Fibroblast of upper back skin (primary cell): ENCODE measurements at regions not wholly inside any gene's neighbourhood (a gene's known extent, or its start where the extent isn't known, plus 50 kb on each side); places are given as distances from the start of the nearest gene placed in this dataset.

Experiments used
- DNase-seq: peaks from one replicate; pipeline ENCODE4 v3.0.0-alpha.2; 2013

DNA sequence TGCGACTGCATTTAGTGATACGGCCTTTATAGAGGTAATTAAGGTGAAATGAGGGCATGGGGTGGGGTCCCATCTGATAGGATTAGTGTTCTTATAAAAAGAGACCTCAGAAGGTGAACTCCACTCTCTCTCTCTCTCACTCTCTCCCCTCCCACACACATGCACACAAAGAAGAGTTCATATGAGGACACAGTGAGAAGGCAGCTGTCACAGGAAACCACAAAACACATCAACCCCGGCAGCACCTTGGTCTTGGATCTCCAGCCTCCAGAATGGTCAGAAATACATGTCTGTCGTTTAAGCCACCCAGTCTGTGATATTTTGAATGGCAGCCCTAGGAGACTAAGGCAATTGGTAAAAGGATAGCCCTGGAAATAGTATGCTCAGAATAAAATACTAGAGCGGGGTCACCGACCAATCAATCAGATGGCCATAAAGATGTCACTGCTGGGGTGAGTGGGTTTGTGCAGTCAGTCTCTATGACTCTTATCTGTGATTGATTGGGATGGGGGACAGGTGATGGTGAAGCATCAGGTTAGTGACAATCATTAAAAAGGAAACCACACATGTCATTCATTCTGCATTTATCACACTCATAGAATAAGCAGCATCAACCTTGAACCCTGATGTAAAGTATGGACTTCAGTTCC is 118.9 kb upstream of the POU3F3 start:
- no peak for DNase-seq

DNA sequence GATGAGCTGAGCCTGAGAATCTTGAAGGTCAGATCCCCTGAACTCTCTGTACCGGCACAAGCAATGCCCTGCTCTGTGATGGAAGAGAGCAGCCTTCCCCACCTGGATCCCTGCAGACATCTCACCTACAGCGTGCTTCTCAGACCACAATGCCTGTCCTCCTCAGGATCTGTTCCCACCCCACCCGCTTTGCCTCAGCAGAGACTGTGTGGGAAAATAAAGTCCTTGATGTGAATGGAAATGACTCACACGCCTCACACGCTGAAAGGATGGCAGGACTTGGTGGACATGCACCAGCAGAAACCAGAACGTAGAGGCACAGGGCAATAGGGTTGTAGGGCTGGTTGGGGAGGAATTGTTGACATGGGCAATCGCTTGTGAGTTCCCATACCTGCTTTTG is 117.9 kb upstream of the POU3F3 start:
- no peak for DNase-seq

DNA sequence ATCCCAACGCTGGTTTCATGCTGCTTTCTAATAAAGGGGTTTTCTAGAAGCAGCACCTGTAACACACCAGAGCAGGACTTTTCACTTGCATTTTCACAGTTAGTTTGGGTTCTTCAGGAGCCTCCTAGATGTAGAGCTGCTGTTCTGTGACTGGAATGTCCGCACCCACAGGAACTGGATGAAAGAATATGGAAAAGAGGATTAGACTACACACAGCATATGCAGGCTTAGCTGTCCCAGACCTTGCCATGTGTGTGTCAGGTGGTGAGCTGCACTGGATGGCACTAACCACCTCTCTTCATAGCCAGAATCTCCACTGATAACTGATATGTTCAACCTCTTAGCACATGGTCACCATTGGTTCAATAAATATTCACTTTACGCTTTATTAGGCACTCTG is 112.1 kb upstream of the POU3F3 start:
- no peak for DNase-seq

DNA sequence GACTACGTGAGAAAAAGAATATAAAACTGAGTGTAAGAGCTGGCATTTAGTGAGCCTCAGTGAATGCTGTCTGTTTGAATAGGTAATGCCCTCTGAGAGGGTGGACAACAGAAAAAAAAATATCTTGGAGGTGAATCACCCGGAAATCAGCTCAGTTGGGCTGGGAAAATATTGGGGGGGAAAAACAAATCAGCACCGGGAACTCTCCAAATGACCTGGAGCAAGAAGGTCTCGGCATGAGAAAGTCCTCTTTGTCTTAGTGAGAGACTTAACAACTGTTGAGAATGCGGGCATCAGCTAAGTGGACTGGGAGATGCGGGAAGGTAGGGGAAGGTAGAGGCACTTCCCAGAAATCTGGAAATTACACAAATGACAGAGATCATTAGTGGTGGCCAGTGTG is 109.4 kb upstream of the POU3F3 start:
- DNase-seq = no peak

DNA sequence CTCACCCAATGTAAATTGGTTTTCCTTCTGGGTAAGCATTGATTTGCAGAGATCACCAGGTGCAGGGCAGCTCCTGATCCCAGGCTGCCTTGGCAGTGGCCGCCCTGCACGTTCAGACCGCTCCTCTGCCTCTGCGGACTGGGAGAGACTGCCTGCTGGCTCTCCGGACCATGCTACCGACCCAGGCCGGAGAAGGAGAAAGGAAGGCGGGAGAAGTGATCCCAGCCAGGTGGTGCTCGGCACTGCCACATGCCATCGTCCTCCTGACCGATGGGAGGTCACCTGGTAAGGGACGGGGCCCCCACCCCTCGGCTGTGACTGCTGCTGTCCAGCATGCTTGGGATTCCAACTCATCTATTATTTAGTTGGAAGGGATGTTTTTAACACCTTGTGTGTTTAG is 108.1 kb upstream of the POU3F3 start:
- DNase-seq = no peak

DNA sequence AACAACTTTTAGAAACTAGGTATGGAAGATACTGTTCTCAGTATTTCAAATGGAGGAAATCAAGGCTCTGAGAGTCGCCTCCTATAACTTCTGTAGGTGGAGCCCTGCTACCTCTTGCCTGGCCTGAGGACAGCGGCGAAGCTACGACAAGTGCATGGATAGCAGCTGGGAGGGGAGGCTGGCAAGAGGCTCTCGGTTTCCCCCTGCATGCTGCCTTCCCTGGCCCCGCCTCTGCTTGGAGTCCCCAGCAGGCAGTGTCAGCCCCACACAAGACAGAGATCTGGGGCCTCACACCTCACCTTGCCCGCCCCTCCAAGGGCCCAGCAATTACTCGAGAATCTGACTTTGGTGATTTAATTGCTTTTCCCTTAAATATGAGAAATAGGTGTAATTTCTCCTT is 107.6 kb upstream of the POU3F3 start:
- DNase-seq = no peak

DNA sequence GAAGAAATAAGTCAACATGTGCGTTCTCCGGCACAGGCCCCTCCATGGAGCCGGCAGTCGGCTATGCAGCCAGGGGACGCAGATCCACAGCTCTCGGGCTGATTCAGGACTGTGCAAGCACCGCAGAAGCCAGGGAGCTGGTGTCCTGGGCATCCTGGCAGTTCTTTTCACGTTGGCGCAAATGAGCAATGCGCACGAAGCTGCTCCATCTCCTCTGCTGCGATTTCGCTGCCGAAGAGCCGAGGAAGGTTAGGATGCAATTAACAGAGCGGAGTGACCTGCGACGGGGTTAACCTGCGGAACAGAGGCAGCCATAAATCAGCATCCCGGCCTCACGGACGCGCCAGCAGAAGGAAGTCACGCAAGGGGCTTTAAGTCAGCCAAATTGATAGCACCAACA is 107.1 kb upstream of the POU3F3 start:
- DNase-seq = no peak

DNA sequence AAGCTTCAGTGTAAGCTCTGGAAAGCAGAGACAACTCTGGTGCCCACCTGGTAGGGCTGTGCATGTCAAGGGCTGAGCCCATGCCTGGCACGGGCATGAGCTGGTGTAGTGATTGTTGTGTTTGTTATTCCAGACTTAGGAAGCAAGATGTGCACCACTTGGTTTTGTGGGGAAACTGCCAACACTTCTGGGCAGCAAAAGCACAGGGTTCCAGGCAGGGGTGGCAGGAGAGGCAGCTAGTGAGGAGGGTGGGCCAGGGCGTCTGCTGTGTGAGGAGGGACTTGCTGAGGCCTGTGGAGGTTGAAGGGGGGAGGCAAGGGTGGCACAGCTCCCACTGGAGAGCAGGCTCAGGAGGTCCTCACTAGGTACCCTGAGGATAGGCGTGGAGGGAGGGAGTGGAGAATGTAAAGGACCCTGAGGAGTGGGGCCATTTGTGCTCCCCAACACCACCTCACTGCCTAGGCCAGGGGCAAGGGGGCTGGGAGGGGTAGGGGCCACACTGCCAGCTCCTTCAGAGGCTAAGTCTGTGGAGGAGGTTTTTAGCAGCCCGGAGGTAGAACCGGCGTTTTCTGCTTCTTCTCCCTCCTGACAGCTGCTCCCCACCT is 104.0 kb upstream of the POU3F3 start:
- DNase-seq = no peak

DNA sequence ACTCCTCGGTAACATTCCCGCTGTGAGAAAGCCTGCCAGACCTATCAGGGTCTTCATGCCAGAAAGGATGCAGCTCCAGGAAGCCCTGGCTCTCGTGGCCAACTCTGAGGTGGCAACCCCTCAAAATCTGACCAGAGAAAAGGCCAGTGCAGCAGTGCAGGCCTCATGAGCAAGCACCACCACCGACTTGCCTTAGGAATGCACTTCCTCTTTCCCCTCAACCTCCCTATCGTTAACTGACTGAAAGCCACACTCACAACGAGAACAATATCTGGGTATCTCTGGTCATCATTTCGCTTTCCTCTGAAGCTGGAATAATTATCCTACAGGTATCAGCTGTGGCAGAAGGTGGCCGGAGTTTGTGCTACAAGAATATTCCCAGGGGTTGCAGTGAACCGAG is 101.4 kb upstream of the POU3F3 start:
- no peak for DNase-seq

DNA sequence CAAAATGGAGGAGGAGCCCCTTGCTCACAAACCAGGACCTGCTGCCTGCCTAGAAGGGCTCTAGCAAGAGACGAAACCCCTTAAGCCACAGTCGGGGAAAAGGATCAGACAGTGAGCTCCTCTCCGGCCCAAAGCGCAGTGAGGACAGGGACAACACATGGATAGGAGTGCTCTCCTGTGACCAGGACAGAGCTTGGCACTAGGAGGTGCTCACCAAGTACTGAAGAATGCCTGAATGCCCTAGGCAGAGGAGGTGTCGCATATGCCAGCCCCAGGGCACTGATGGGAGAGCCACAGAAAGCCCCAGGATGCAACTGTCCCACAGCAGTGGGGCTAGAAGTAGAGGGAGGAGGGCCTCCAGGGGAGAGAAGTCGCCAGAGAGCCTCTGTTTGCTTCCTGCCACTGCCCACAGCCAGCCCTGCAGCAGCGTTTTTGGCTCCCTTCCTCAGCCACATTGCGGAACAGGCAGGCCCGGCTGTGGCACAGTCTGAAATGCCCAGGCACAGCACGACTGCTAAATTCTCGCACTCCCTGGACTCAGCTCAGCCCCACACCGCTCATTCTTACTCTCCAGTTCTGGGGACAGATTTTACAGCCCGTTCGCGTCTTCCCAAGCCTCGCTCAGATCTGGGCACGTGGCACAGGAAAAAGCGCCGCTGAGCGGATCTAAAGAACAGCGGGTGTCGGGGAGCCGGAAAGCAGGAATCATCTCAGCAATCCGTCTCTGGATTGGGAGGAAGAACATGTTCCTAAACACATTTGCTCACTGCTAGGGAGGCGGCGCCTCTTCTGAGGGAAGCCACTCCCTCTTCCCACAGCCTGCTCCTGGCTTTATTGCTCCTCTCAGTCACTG is 98.7 kb upstream of the POU3F3 start:
- peak; percentile 18 for DNase-seq

DNA sequence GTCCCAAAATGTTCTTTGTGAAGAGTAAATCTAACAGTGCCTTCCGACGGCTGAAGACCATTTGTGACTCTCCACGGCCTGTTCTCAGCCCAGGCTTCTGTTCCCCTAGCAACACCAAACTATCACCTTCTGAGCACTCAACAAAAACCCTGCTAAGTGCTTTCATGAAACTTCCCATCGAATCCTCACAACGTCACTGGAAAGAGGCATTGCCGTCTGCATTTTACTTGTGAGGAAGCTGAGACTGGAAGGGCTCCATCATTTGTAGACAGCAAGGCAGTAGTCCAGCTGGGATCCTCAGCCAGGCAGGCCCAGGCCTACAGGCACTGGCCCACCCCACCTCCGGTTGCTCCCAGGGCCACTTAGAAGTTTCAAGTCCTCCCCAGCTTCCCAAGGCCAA is 97.8 kb upstream of the POU3F3 start:
- DNase-seq = no peak

DNA sequence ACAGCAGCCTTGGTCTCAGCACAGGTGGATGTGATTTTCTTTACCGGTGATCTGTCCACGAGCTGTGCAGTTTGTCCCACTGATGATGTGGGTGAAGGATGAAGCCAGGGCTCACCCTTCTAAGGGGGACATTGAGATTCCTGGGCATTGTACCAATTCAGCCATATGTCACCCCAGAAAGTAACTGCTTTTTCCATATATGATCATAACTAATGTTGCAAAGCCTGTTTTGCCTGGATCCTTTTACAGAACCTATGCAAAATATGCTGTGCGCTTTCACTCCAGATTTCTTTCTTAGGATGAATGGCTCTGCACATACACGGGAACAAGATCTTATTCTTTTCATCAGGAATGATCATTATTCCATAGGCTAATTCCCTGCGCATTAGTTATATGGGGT is 96.9 kb upstream of the POU3F3 start:
- no peak for DNase-seq

DNA sequence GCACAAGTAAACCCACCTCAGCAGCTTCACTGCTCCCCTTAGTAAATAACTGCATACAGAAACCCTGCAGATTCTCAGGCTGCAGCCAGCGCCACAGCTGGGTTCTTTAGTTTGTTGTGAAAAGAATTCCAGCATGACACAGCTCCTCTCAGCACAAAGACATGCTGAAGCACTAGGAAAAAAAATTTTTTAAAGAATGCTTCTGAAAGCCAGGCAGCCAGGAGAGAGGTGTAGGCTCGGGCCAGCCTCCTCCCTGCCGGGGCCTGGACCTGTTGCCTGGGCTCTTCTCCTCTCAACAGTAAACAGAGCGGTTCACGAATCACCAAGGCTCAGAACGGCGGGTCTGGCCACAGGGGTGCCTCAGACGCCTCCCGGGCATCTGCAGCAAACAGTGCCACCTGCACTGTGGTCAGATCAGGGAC is 95.7 kb upstream of the POU3F3 start:
- peak; percentile 56 for DNase-seq

DNA sequence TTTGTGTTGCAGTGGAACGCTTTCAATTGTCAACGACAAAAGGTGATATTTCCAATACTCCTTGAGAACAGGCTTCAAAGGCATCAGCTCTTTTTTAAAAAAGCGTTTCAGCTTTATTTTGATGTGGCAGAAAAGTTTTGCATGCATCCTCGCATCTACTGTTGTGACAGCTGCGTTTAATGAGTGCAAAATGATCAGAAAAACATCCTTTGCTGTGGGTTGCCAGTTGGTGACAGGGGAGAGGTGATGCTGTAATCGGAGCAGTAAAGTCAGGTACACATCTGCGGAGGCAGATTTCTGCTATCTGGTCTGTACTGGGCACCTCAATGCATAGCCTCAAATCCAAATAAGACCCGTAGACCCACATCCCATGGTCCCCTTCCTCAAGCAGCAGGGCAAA is 91.9 kb upstream of the POU3F3 start:
- no peak for DNase-seq

DNA sequence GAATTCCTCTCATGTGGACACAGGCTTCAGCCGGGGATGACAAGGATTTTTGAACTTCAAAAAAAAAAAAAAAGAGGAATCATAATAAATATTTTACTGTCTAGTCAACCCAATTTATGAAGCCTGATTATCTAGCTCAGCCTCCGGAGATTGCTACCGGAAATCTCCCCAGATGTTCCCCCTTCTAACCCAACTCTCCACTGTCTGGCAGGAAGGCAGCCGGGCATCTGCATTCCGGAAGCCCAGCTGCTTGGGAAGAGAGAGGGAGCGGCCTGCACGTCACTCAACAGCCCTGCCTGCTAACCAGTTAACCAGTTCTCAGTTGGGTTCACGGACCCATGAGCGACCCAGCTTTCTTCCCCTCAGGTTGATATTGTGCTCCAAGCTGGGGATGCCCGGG is 87.2 kb upstream of the POU3F3 start:
- peak; percentile 79 for DNase-seq

DNA sequence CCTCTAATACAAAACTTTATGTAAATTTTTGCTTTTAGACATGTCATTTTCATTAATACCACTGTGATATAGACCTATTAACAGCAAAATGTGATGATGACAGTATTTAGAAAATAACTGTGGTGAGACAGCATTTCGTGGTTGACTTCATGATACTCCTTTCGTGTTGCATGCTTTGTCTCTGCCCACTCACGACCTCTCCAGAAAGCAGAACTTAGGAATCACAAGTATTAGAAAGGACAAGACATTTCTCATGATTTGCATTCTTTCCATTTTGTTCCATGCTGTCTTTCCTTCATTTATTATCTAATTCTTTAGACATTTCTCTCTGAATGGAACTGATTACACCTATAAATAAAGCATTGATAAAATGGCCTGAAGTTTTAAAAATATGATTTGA is 85.2 kb upstream of the POU3F3 start:
- peak; percentile 80 for DNase-seq

DNA sequence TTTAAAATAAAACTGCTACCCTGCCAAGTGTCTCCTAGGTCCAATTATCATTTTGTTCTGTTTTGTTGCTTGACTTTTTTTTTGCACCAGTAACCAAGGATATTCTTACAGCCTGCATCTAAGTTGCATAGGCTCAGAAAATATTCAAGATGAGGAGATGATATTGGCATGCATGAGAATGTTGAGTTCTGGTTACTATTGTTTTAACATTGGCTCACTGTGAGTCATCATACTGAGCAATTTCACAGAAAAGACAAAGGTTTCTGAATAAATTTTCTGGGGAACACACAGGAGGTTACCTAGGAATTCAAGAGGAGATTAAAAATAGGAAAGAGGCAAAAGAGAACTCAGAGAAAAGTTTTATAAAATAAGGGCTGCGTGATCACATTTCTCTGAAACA is 84.8 kb upstream of the POU3F3 start:
- peak; percentile 91 for DNase-seq

DNA sequence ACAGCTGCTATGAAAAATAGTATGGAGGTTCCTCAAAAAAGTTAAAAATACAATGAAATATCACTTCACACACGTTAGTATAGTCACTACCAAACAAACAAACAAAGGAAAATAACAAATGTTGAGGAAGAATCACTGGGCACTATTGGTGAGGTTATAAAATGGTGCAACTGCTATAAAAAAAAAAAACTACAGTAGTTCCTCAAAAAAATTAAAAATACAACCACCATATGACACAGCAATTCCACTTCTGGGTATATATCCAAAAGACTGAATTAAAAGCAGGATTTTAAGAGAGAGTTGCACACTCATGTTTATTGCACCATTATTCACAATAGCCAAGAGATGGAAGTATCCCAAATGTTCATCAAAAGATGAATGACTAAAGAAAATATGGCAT is 80.9 kb upstream of the POU3F3 start:
- DNase-seq = no peak

DNA sequence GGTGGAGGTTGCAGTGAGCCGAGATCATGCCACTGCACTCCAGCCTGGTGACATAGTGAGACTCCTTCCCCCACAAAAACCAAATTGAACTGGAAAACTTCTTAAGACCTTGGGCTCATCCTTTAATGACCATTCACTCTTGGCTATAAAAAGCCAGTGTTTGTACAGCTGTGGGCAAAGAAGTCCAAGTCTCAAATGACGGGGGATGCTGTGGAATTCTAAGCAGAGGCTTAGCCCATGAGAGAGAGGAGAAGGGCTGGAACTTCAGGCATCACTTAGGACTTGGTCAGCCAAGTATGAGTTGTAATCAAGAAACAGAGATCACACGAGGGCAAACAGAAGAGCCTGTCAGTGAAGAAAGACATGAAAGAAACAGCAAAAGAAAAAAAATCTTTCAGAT is 79.3 kb upstream of the POU3F3 start:
- DNase-seq = peak; percentile 37

DNA sequence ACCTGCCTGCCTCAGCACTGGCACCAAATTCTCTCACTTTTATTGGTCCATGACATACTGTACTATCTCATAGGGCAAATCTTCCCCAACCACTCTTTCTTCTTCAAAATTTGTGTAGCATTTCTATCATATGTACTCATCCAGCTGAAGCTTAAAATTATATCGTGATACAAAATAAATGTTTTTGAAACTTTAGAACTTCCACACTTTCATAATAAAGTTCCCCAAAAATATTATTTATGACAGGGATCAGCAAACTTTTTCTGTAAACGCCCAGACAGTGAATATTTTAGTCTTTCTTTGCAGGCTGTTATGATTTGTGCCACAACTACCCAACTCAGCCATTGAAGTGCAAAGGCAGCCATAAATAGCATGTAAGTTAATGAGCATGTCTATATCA is 76.2 kb upstream of the POU3F3 start:
- no peak for DNase-seq

DNA sequence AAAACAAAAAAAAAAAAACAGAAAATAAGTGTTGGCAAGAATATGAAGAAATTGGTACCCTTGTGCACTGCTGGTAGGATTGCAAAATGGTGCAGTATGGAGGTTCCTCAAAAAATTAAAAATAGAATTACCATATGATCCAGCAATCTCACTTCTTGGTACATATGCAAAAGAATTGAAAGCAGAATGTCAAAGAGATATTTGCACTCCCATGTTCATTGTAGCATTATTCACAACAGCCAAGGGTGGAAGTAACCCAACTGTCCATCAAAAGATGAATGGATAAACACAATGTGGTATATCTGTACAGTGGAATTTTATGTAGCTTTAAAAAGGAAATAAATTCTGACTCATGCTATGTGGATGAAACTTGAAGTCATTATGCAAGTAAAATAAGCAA is 72.8 kb upstream of the POU3F3 start:
- no peak for DNase-seq

DNA sequence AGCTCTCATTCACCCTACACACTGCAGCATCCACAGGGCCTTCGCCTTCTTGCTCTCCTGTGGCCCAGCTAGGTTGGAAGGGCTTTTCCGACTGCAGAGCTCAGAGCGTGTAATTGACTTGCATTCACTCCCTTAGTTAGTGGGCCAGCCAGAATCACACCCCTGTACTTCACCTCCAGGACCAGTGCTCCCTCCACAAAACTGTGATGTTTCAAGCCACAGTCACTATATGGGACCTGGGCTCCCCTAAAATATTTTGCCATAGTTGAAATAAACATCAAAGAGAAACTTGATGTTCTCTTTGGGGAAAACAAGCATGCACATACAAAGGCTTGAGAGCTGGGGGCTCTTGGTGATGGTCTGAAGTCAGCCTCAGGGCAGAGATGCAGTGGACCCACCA is 69.7 kb upstream of the POU3F3 start:
- DNase-seq = no peak

DNA sequence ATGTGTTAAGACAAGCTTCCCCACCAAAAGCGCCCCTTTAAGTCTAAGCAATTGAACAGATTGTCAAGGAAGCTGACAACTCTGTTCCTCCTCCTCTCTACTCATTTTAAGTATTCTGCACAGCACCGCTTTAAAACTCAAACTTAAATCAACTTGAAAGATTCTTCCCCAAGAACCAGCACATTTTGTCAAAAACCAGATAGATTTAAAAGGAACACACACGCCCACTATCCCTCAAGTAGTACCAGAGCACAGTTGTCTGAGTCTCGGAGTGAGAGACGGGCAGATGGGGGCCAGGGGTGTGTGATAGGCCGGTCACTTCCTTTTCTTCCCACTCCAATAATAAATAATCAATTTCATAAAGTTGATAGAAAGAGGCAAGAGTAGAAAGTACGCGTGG is 67.7 kb upstream of the POU3F3 start:
- DNase-seq = no peak

DNA sequence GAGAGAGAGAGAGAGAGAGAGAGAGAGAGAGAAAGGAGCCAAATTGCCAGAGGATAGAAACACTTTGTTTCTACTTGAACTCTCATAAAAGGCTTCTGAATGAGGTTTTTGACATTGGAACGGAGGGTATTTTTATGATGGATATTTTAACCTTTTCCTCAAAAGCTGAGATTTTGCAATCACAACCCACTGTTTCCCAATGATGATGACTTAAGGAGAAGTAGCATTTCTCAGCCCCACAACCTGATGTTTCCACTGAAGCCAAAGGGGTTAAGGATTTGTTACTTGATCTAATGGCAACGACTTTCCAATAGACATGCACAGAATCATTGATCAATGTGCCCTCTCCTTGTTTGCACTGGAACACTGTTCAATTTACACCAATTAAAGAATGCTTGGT is 67.1 kb upstream of the POU3F3 start:
- DNase-seq = peak; percentile 25
